Endothelial cell of umbilical vein (primary cell): ENCODE measurements at regions not wholly inside any gene's neighbourhood (a gene's known extent, or its start where the extent isn't known, plus 50 kb on each side); places are given as distances from the start of the nearest gene placed in this dataset.

Experiments used
- CTCF ChIP-seq, 2 donors: IDR thresholded peaks; 1 replicate in 1 of 2; 2 replicates in 1 of 2; pipeline ENCODE4 v1.5.1; 2011; ENCODE audit warnings: low read length in 2 of 2, mild to moderate bottlenecking in 2 of 2, moderate library complexity in 2 of 2, control low read depth in 1 of 2, inconsistent platforms in 1 of 2, low read depth in 1 of 2; ENCODE audit not compliant: insufficient read depth in 1 of 2; ENCODE audit errors: extremely low read depth in 1 of 2
- EZH2 ChIP-seq: IDR thresholded peaks from 2 replicates; pipeline ENCODE4 v1.6.1; 2012; ENCODE audit warnings: borderline replicate concordance, low read depth, mild to moderate bottlenecking, moderate library complexity, low read length, inconsistent platforms; ENCODE audit not compliant: severe bottlenecking
- GATA2 ChIP-seq: IDR thresholded peaks from 2 replicates; pipeline ENCODE4 v1.7.0; 2011; ENCODE audit warnings: low read depth, mild to moderate bottlenecking, moderate library complexity, mixed read lengths, low read length; ENCODE audit not compliant: insufficient read length, insufficient read depth
- MYC ChIP-seq: IDR thresholded peaks from one replicate; pipeline ENCODE4 v1.6.1; 2011; ENCODE audit warnings: mild to moderate bottlenecking, low read depth, low read length
- POLR2A ChIP-seq: IDR thresholded peaks from 2 replicates; pipeline ENCODE4 v1.6.1; 2012; ENCODE audit warnings: low read depth, mild to moderate bottlenecking, control low read depth, low read length

GRCh38 chr5:3047212-3047774, 295.8 kb upstream of the IRX2 start:
- TF ChIP-seq CTCF (IDR thresholded peaks at IDR 0.05; ENCODE audit: extremely low read depth in 1 of 2, insufficient read depth in 1 of 2, low read depth in 1 of 2, low read length in 2 of 2) (no peak), POLR2A (no peak), EZH2 (no peak), GATA2 (no peak), MYC (no peak)
